Heart right ventricle (tissue), 16 donors: ENCODE measurements at regions not wholly inside any gene's neighbourhood (a gene's known extent, or its start where the extent isn't known, plus 50 kb on each side); places are given as distances from the start of the nearest gene placed in this dataset.

Experiments
- ATAC-seq, 8 donors: fragments of 200-7000 bp; cut with Tn5 transposase; one replicate each; pipeline ENCODE4 v1.9.1; 2020; ENCODE audit warnings: mild to moderate bottlenecking in 8 of 8, moderate library complexity in 8 of 8, moderate number of reproducible peaks in 1 of 8
- DNase-seq, 2 donors: peaks; one replicate each; pipeline ENCODE4 v3.0.0-alpha.2; 2020
- H3K27ac ChIP-seq, 10 donors: fragments of 200-600 bp; sonication (generic) in 2 of 10; one replicate each; pipeline versions ENCODE4 v1.5.0 to v1.8.0; 2020 to 2022; ENCODE audit warnings: mild to moderate bottlenecking in 3 of 10
- H3K27me3 ChIP-seq, 7 donors: fragments of 200-600 bp; one replicate each; pipeline ENCODE4 v1.8.0; 2021 to 2022; ENCODE audit warnings: mild to moderate bottlenecking in 2 of 7
- H3K36me3 ChIP-seq, 9 donors: fragments of 200-600 bp; sonication (generic) in 1 of 9; one replicate each; pipeline versions ENCODE4 v1.5.0 to v1.8.0; 2020 to 2022; ENCODE audit warnings: mild to moderate bottlenecking in 2 of 9
- H3K4me1 ChIP-seq, 9 donors: fragments of 200-600 bp; sonication (generic) in 1 of 9; one replicate each; pipeline versions ENCODE4 v1.5.0 to v1.8.0; 2020 to 2022; ENCODE audit warnings: mild to moderate bottlenecking in 4 of 9
- H3K4me3 ChIP-seq, 10 donors: fragments of 200-600 bp; sonication (generic) in 2 of 10; one replicate each; pipeline versions ENCODE4 v1.5.0 to v1.8.0; 2020 to 2022; ENCODE audit warnings: mild to moderate bottlenecking in 7 of 10, moderate library complexity in 2 of 10
- H3K9me3 ChIP-seq, 11 donors: fragments of 200-600 bp in 10 of 11; sonication (generic) in 2 of 11; one replicate each; pipeline versions ENCODE4 v1.5.0 to v1.8.0; 2013 to 2022; ENCODE audit warnings: mild to moderate bottlenecking in 2 of 11, control low read depth in 1 of 11, moderate library complexity in 1 of 11
- WGBS, 2 donors: extraction: QIAGEN DNeasy Blood & Tissue Kit; methylation state at CpG; one replicate each; pipeline ENCODE4 v1.1.7; 2013; ENCODE audit warnings: inconsistent platforms in 1 of 2; 5-methylcytosine and 5-hydroxymethylcytosine counted together
- intact Hi-C, 10 donors: fragments of 100-400 bp; cut with DNase I; formaldehyde crosslinking; loops; one replicate each; pipeline versions ENCODE4 v1.11.1 to v1.14.2; 2022
- TF ChIP-seq, protein P1 (sequence below), 9 donors: fragments of 200-600 bp; sonication (generic) in 2 of 9; IDR thresholded peaks; one replicate each; pipeline versions ENCODE4 v1.5.0 to v1.8.0; 2021 to 2022; ENCODE audit warnings: antibody characterized with exemption in 9 of 9, mild to moderate bottlenecking in 5 of 9, moderate library complexity in 1 of 9
- donor health status: Arrhythmogenic right ventricular cardiomyopathy.
- donor health status: ischemic (EF 13 %, LVEDD 7.1; RV severe dilation, severe dysfunction).
- donor health status: healthy with polysubstance abuse.
- donor health status: DM: no; HTN: yes; CAD: no.
- donor health status: DM: no; HTN: no; CAD: no.
- donor health status: ischemic (EF 25% LVEDD 6.9; RV normal size, moderate dysfunction).
- donor health status: ischemic (EF 25% LVEDD 5.7; RV mildly dilated, moderate dysfunction).
- donor health status: healthy.
- donor health status: DM: yes; HTN: yes; CAD: no.
- donor health status: Ischemic cardiomyopathy.
- donor health status: ischemic (EF 35%, LVEDD 5.7; RV mildly dilated, moderate dysfunction).
- donor health status: nonischemic (EF 11% LVEDD 7.7; RV severe dilation, severe dysfunction).
- donor health status: DM: yes; HTN: yes; CAD: no.
- donor health status: PGD.
- donor health status: ischemic (EF 29% LVEDD 5.4; RV normal size, mild dysfunction).
- donor health status: nonischemic (EF 23%, LVEDD 6.1; RV moderate dilation, normal function).

GRCh38 chr5:175236176-175236575 is 207.8 kb downstream of the DRD1 start:
- no peak for ATAC-seq
- no peaks in the 10 kb centered on the region for H3K4me1 ChIP-seq
- DNase-seq, result no peak
- intact Hi-C loops, result no loop called here
- no peaks in the 10 kb centered on the region for H3K9me3 ChIP-seq
- H3K27ac ChIP-seq, result no peak overlapping the region
- WGBS, 2 donors, result 81 to 82% methylated on average over 6 of the region's 6 CpGs
- no peaks in the 10 kb centered on the region for H3K36me3 ChIP-seq
- no peak overlapping the region for H3K4me3 ChIP-seq
- peaks cover 0 to 38% (median 11%) of the 10 kb centered on the region in 7 donors for H3K27me3 ChIP-seq
- TF ChIP-seq, protein P1, sequence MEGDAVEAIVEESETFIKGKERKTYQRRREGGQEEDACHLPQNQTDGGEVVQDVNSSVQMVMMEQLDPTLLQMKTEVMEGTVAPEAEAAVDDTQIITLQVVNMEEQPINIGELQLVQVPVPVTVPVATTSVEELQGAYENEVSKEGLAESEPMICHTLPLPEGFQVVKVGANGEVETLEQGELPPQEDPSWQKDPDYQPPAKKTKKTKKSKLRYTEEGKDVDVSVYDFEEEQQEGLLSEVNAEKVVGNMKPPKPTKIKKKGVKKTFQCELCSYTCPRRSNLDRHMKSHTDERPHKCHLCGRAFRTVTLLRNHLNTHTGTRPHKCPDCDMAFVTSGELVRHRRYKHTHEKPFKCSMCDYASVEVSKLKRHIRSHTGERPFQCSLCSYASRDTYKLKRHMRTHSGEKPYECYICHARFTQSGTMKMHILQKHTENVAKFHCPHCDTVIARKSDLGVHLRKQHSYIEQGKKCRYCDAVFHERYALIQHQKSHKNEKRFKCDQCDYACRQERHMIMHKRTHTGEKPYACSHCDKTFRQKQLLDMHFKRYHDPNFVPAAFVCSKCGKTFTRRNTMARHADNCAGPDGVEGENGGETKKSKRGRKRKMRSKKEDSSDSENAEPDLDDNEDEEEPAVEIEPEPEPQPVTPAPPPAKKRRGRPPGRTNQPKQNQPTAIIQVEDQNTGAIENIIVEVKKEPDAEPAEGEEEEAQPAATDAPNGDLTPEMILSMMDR (IDR thresholded peaks at IDR 0.05), result no peak

DNA sequence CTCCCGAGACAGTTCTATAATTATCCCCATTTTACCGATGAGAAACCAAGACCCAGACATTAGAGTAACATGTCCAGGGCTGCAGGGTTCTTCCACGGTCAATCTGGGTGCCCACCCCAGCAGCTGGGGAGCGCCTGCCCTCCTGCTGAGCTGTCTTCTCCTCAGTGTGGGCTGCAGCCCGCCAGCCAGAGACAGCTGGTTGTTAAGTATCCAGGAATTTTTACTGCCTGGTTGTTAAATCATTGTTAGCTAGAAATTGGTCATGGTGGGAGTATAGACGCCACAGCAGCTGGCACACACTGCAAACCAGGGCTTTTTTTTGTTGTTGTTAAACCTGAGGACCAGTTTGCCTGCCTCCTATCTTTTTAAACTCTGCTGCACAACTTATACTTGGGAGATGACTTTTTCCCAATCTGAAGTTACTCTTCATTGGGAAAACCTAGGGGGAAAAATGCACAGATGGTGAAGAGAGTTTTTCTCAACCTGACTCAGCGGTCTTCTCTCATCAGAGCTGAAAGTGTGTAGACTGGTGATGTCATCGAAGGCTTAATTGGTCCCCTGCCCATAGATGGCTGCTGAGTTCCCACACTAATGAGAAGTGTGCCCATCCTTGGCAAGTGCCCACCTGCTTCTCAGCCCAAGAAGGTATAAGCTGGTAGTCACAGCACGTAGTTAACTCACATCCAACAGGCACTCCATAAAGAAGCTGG is 208.6 kb downstream of the DRD1 start:
- 68 to 71% methylated on average over 9 of the region's 9 CpGs for WGBS, 2 donors

GRCh38 chr5:175230299-175230698 is 213.7 kb downstream of the DRD1 start:
- WGBS, 2 donors, result 66 to 68% methylated on average over 7 of the region's 7 CpGs
- DNase-seq (no peak), ATAC-seq (no peak)
- Histone ChIP-seq H3K27ac (no peak overlapping the region), H3K27me3 (peaks cover 0 to 3% (median 0%) of the 10 kb centered on the region in 7 donors), H3K4me3 (no peak overlapping the region), H3K4me1 (no peaks in the 10 kb centered on the region), H3K9me3 (no peaks in the 10 kb centered on the region), H3K36me3 (no peaks in the 10 kb centered on the region)
- intact Hi-C loops, result no loop called here
- TF ChIP-seq, protein P1 (IDR thresholded peaks at IDR 0.05), result no peak

More for the DNA sequence above, 208.6 kb downstream of the DRD1 start:
- intact Hi-C loops, result no loop called here
- Histone ChIP-seq H3K36me3 (no peaks in the 10 kb centered on the region), H3K27me3 (peaks cover 0 to 31% (median 11%) of the 10 kb centered on the region in 7 donors), H3K9me3 (no peaks in the 10 kb centered on the region), H3K4me1 (no peaks in the 10 kb centered on the region), H3K4me3 (no peak overlapping the region), H3K27ac (no peak overlapping the region)
- TF ChIP-seq, protein P1 (IDR thresholded peaks at IDR 0.05), result no peak
- ATAC-seq (no peak), DNase-seq (no peak)

DNA sequence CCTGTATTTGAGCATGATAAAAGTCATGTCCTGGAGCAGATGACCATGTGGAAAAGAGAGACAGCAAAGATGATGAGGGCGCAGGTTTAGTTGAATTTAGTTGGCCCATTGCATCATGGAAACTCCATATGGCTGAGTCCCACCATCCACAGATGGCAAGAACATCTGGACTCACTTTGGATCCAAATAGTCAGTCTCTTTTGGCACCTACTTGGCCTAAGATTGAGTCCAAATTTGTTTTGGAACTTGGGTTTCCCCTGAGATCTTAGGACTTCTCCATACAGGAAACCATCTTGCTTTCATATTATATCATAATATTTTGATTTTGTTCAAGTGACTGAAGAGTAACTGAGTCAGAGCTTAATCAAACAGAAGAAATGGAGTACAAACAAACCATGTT is 217.5 kb downstream of the DRD1 start:
- DNase-seq (no peak), ATAC-seq (no peak)
- no peak overlapping the region for H3K27ac ChIP-seq
- H3K36me3 ChIP-seq, result no peaks in the 10 kb centered on the region
- H3K9me3 ChIP-seq, result no peaks in the 10 kb centered on the region
- TF ChIP-seq, protein P1 (IDR thresholded peaks at IDR 0.05), result no peak
- H3K4me1 ChIP-seq, result no peaks in the 10 kb centered on the region
- H3K27me3 ChIP-seq, result peaks cover 0 to 17% (median 0%) of the 10 kb centered on the region in 7 donors
- 73 to 76% methylated on average over 1 of the region's 1 CpG for WGBS, 2 donors
- intact Hi-C loops, result no loop called here
- H3K4me3 ChIP-seq, result no peak overlapping the region
